Mesothelial cell of epicardium (in vitro differentiated cells): ENCODE measurements at regions not wholly inside any gene's neighbourhood (a gene's known extent, or its start where the extent isn't known, plus 50 kb on each side); places are given as distances from the start of the nearest gene placed in this dataset.

ENCODE experiments used
- DNase-seq, 2 experiments: peaks; one replicate each; pipeline ENCODE4 v3.0.0; 2021; ENCODE audit warnings: low spot score in 2 of 2; ENCODE audit not compliant: unreplicated experiment in 2 of 2
- H3K27ac Mint-ChIP-seq: 2 replicates; pipeline ENCODE4 v1.8.0; 2021; ENCODE audit warnings: mixed read lengths
- H3K27me3 Mint-ChIP-seq: 2 replicates; pipeline ENCODE4 v1.8.0; 2021; ENCODE audit warnings: low read depth, mixed read lengths
- H3K36me3 Mint-ChIP-seq: 2 replicates; pipeline ENCODE4 v1.8.0; 2021; ENCODE audit warnings: mixed read lengths
- H3K4me1 Mint-ChIP-seq: 2 replicates; pipeline ENCODE4 v1.8.0; 2021; ENCODE audit warnings: mixed read lengths
- H3K4me3 Mint-ChIP-seq: 2 replicates; pipeline ENCODE4 v1.8.0; 2021; ENCODE audit warnings: mild to moderate bottlenecking, moderate library complexity, mixed read lengths
- H3K9me3 Mint-ChIP-seq: 2 replicates; pipeline ENCODE4 v1.8.0; 2021; ENCODE audit warnings: mixed read lengths
- CTCF ChIP-seq: fragments of 200-600 bp; sonication (generic); IDR thresholded peaks from one replicate; pipeline ENCODE4 v1.5.0; 2021; ENCODE audit warnings: antibody characterized with exemption; ENCODE audit not compliant: unreplicated experiment

- no peak overlapping the region for H3K27ac Mint-ChIP-seq
- H3K36me3 Mint-ChIP-seq = no peaks in the 10 kb centered on the region
- TF ChIP-seq CTCF = no peak
- H3K27me3 Mint-ChIP-seq = no peaks in the 10 kb centered on the region
- H3K9me3 Mint-ChIP-seq = no peaks in the 10 kb centered on the region
- no peak overlapping the region for H3K4me3 Mint-ChIP-seq
- peaks cover 52% of the 10 kb centered on the region for H3K4me1 Mint-ChIP-seq
- DNase-seq = no peak
Observed at GRCh38 chr1:218527737-218528136, 182.6 kb downstream of the TGFB2 start.

DNA sequence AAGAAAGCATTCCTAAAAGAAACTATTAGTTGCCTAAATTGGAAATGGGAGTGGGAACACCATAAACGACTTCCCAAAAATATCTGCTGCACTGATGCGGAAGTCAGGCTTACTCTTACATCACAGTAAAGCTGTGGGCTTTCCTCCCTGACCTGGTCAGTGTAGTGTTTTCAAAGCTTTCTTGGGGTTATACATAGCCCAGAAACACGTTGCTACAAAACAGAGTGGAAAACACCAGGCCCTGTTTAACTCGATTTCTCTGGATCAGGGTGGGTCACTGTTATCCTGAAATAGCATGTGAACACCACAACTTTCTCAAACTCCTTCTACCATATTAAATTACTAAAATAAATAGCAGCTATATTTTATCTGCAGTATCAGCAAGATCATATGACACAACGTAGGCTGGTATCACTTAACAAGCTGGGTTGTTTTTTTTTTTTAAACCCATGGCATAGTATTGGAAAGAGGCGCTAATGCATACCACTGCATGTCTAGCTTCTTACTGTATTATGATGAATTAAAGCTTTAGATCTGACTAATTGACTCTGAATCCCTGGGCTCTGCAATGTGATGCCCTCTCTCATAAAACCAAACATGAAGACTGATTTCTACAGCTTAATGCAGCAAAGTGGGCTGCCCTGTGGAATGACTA, 184.6 kb downstream of the TGFB2 start:
- H3K36me3 Mint-ChIP-seq = no peaks in the 10 kb centered on the region
- peak overlapping the region; percentile 47 for H3K27ac Mint-ChIP-seq
- H3K4me1 Mint-ChIP-seq = peaks cover 50% of the 10 kb centered on the region
- no peak for DNase-seq
- no peaks in the 10 kb centered on the region for H3K27me3 Mint-ChIP-seq
- peaks cover 6% of the 10 kb centered on the region for H3K9me3 Mint-ChIP-seq
- TF ChIP-seq CTCF = no peak
- no peak overlapping the region for H3K4me3 Mint-ChIP-seq

GRCh38 chr1:218531936-218532335, 186.8 kb downstream of the TGFB2 start:
- H3K4me1 Mint-ChIP-seq = peaks cover 39% of the 10 kb centered on the region
- H3K27ac Mint-ChIP-seq = no peak overlapping the region
- no peaks in the 10 kb centered on the region for H3K36me3 Mint-ChIP-seq
- H3K27me3 Mint-ChIP-seq = no peaks in the 10 kb centered on the region
- no peak for TF ChIP-seq CTCF
- no peak for DNase-seq
- no peak overlapping the region for H3K4me3 Mint-ChIP-seq
- peaks cover 6% of the 10 kb centered on the region for H3K9me3 Mint-ChIP-seq

DNA sequence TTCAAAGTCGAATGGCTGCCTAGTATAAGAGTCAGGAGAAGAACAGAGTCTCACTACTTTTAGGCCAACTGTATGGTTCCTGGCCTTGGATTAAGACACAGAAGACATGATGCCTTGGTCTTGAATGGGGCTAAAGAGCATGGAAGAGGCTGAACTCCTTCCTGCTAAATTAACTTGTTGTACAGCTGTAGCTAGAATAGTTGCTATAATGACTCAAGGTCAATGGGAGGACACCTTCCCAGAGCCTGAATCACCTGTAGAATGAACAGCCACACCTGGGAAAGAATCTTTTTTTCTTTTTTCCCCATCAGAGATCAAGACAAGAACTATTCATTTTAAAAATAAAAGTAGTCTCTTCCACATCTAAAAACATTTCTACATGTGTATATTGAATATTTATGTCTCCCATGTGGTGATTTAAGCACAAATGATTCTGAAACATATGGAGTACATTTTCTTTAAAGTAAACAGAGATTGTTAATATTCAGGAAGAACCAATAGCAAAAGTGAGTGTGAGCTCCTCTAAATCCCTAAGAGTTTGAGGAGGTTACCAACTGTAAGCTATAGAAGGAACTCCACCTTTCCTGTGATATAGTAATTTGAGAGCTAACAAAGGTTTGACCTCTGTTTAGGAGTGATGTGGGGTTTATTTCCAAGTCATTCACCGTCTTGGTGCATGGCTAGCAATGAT, 191.3 kb downstream of the TGFB2 start:
- Mint-ChIP-seq H3K27ac (peak overlapping the region; percentile 21), H3K9me3 (peaks cover 6% of the 10 kb centered on the region), H3K4me1 (peaks cover 13% of the 10 kb centered on the region), H3K36me3 (no peaks in the 10 kb centered on the region), H3K27me3 (no peaks in the 10 kb centered on the region), H3K4me3 (no peak overlapping the region)
- TF ChIP-seq CTCF = no peak
- no peak for DNase-seq

DNA sequence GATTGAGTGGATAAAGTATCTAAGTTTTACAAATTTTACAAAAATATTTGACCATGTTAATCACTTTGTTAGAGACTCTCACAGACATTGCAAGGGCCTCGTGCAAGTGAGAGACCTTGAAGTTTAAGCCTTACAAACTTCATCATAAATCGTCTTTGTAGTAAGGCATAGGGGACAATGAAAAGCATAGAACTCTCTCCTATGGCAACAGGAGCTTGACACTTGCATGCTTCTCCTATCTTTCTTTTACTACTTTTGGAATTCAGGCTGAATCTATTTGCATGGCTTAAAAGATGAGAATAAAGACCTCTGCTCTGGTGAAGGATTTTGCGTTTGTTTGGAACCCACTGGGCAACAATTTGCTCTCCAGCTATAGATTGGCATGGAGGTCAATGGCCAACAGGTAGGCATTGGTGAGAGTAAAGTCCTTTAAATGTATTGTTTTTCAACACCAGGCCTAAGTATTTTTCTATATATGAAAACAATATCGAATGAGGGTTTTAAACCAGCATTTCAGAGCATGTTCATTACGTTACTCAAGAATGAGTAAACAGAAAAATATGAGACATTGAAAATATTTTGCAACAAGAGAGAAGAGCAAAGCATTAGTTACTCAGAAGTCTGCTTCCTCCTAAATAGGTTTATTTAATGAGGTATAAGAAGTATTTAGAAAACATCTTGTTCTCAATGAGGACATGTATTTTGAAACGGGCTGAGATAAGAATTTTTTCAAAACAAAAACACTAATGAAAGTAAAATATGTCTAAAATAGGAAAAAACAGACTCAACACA, 192.2 kb downstream of the TGFB2 start:
- Mint-ChIP-seq H3K27ac (no peak overlapping the region), H3K27me3 (no peaks in the 10 kb centered on the region), H3K4me1 (peaks cover 12% of the 10 kb centered on the region), H3K4me3 (no peak overlapping the region), H3K36me3 (no peaks in the 10 kb centered on the region), H3K9me3 (peaks cover 6% of the 10 kb centered on the region)
- no peak for DNase-seq
- no peak for TF ChIP-seq CTCF
